NCI-H187 treated with DMSO at 0.1 percent for 48 hours (cell line): ENCODE measurements at regions not wholly inside any gene's neighbourhood (a gene's known extent, or its start where the extent isn't known, plus 50 kb on each side); places are given as distances from the start of the nearest gene placed in this dataset.

Source experiments
- DNase-seq: peaks from one replicate; lab custom pipeline; 2025; lab: John Stamatoyannopoulos, UW

- no peak for DNase-seq
Measured at GRCh38 chr5:38719916-38720315, 125.9 kb upstream of the OSMR start.

- DNase-seq, result no peak
Measured at GRCh38 chr5:38720554-38721361, 125.1 kb upstream of the OSMR start.

- DNase-seq, result no peak
Measured at GRCh38 chr5:38722918-38723317, 122.9 kb upstream of the OSMR start.

GRCh38 chr5:38723426-38723825, 122.4 kb upstream of the OSMR start:
- DNase-seq, result no peak

- no peak for DNase-seq
Measured at GRCh38 chr5:38724301-38725030, 121.3 kb upstream of the OSMR start.

GRCh38 chr5:38725371-38725865, 120.4 kb upstream of the OSMR start:
- no peak for DNase-seq

- DNase-seq, result no peak
Measured at GRCh38 chr5:38726279-38726678, 119.5 kb upstream of the OSMR start.

- no peak for DNase-seq
Measured at GRCh38 chr5:38728029-38728428, 117.8 kb upstream of the OSMR start.

- DNase-seq, result no peak
Measured at GRCh38 chr5:38731461-38731860, 114.4 kb upstream of the OSMR start.

- no peak for DNase-seq
Measured at GRCh38 chr5:38734353-38734752, 111.5 kb upstream of the OSMR start.

GRCh38 chr5:38736089-38736488, 109.7 kb upstream of the OSMR start:
- DNase-seq, result no peak

- no peak for DNase-seq
Measured at GRCh38 chr5:38737976-38738375, 107.8 kb upstream of the OSMR start.

GRCh38 chr5:38739011-38739704, 106.7 kb upstream of the OSMR start:
- DNase-seq, result no peak

- DNase-seq, result no peak
Measured at GRCh38 chr5:38739705-38740045, 106.1 kb upstream of the OSMR start.

GRCh38 chr5:38742821-38743220, 103.0 kb upstream of the OSMR start:
- no peak for DNase-seq

GRCh38 chr5:38743562-38743961, 102.2 kb upstream of the OSMR start:
- DNase-seq, result no peak

GRCh38 chr5:38745836-38746732, 99.7 kb upstream of the OSMR start:
- DNase-seq, result no peak

GRCh38 chr5:38749861-38750260, 96.0 kb upstream of the OSMR start:
- no peak for DNase-seq

- no peak for DNase-seq
Measured at GRCh38 chr5:38751103-38751502, 94.7 kb upstream of the OSMR start.

GRCh38 chr5:38752012-38752536, 93.7 kb upstream of the OSMR start:
- DNase-seq, result no peak

- DNase-seq, result no peak
Measured at GRCh38 chr5:38752622-38753021, 93.2 kb upstream of the OSMR start.

- DNase-seq, result no peak
Measured at GRCh38 chr5:38753141-38753540, 92.7 kb upstream of the OSMR start.
